ENCODE measurements at regions not wholly inside any gene's neighbourhood (a gene's known extent, or its start where the extent isn't known, plus 50 kb on each side); places are given as distances from the start of the nearest gene placed in this dataset.

DNA sequence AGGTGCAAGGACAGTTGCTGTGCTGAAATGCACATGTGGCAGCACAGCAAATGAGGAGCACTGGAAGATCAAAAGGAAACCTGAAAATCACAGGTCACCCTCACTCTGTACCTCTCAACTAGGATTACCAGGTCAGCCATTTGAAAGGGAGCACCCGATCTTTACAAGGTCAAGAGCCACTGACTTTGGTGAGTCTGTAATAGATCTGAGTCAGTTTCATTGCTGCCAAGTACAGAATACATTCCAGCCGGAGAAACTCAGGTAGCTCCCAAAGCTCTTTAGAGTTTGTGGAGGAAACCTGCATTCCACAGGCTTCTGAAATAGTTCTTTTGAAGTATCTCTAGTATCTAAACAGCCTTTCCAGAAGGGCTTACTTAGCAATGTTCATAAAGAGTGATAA, 217.5 kb downstream of the SNX13 start:
- CTCF ChIA-PET, result interaction anchor here (0.8 kb wide), 1 partner anchor 16 kb away, joined by 3 read pairs; no protein-coding TSS in a partner anchor
- H3K4me3 ChIP-seq (ENCODE audit: low read depth, low read length), result no peak overlapping the region
- POLR2A ChIA-PET, result no interaction called here
- DNase-seq (ENCODE audit: low read depth, low spot score), result no peak
- TF ChIP-seq, protein P1, sequence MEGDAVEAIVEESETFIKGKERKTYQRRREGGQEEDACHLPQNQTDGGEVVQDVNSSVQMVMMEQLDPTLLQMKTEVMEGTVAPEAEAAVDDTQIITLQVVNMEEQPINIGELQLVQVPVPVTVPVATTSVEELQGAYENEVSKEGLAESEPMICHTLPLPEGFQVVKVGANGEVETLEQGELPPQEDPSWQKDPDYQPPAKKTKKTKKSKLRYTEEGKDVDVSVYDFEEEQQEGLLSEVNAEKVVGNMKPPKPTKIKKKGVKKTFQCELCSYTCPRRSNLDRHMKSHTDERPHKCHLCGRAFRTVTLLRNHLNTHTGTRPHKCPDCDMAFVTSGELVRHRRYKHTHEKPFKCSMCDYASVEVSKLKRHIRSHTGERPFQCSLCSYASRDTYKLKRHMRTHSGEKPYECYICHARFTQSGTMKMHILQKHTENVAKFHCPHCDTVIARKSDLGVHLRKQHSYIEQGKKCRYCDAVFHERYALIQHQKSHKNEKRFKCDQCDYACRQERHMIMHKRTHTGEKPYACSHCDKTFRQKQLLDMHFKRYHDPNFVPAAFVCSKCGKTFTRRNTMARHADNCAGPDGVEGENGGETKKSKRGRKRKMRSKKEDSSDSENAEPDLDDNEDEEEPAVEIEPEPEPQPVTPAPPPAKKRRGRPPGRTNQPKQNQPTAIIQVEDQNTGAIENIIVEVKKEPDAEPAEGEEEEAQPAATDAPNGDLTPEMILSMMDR (IDR thresholded peaks at IDR 0.05; ENCODE audit: insufficient read depth, low read length, missing control alignments), result no peak

GRCh38 chr7:17725821-17726220, 214.5 kb downstream of the SNX13 start:
- CTCF ChIA-PET, result interaction anchor here (0.8 to 1.4 kb wide), 2 partner anchors 8 to 44 kb away, joined by 3 read pairs; no protein-coding TSS in a partner anchor
- POLR2A ChIA-PET, result no interaction called here
- H3K4me3 ChIP-seq (ENCODE audit: low read depth, low read length), result no peak overlapping the region
- TF ChIP-seq, protein P1 (IDR thresholded peaks at IDR 0.05; ENCODE audit: insufficient read depth, low read length, missing control alignments), result no peak
- DNase-seq (ENCODE audit: low read depth, low spot score), result no peak

GRCh38 chr7:17732083-17732482, 208.2 kb downstream of the SNX13 start:
- no peak for DNase-seq (ENCODE audit: low read depth, low spot score)
- TF ChIP-seq, protein P1 (IDR thresholded peaks at IDR 0.05; ENCODE audit: insufficient read depth, low read length, missing control alignments), result no peak
- POLR2A ChIA-PET, result no interaction called here
- CTCF ChIA-PET, result interaction anchor here (1.2 to 1.4 kb wide), 2 partner anchors 37 to 38 kb away, joined by 3 read pairs; no protein-coding TSS in a partner anchor
- H3K4me3 ChIP-seq (ENCODE audit: low read depth, low read length), result no peak overlapping the region

All from AG04449 (cell line).